Endodermal cell (in vitro differentiated cells): ENCODE measurements at regions not wholly inside any gene's neighbourhood (a gene's known extent, or its start where the extent isn't known, plus 50 kb on each side); places are given as distances from the start of the nearest gene placed in this dataset.

Experiments
- DNase-seq: peaks from one replicate; pipeline ENCODE4 v3.0.0-alpha.2; 2017
- H3K27ac ChIP-seq: 2 replicates; pipeline ENCODE4 v1.5.1; 2013; ENCODE audit warnings: mild to moderate bottlenecking, low read depth, low read length, moderate library complexity
- H3K27me3 ChIP-seq: 2 replicates; pipeline ENCODE4 v1.6.1; 2013; ENCODE audit warnings: mild to moderate bottlenecking, low read length, moderate library complexity; ENCODE audit not compliant: insufficient read depth, control insufficient read depth, poor library complexity, severe bottlenecking
- H3K36me3 ChIP-seq: 2 replicates; pipeline ENCODE4 v1.7.0; 2013; ENCODE audit warnings: mild to moderate bottlenecking, low read length, moderate library complexity; ENCODE audit not compliant: control insufficient read depth, insufficient read depth
- H3K4me1 ChIP-seq: one replicate; pipeline ENCODE4 v1.7.0; 2013; ENCODE audit warnings: low read length; ENCODE audit not compliant: control insufficient read depth, insufficient read depth
- H3K4me3 ChIP-seq: 2 replicates; pipeline ENCODE4 v1.5.1; 2013; ENCODE audit warnings: mild to moderate bottlenecking, low read length, moderate library complexity
- H3K9ac ChIP-seq: 2 replicates; pipeline ENCODE4 v1.6.1; 2013; ENCODE audit warnings: mild to moderate bottlenecking, low read length, moderate library complexity; ENCODE audit not compliant: poor library complexity, severe bottlenecking; ENCODE audit errors: extremely low read depth
- H3K9me3 ChIP-seq: 2 replicates; pipeline ENCODE4 v1.6.1; 2013; ENCODE audit warnings: mild to moderate bottlenecking, low read length, moderate library complexity; ENCODE audit not compliant: control insufficient read depth
- H3K27ac Mint-ChIP-seq: 2 replicates; pipeline ENCODE4 v1.8.0; 2020; ENCODE audit warnings: mixed read lengths
- H3K27me3 Mint-ChIP-seq: 2 replicates; pipeline ENCODE4 v1.8.0; 2021; ENCODE audit warnings: mild to moderate bottlenecking, mixed read lengths; ENCODE audit not compliant: insufficient read depth
- H3K36me3 Mint-ChIP-seq: 2 replicates; pipeline ENCODE4 v1.8.0; 2020; ENCODE audit warnings: low read depth, mixed read lengths
- H3K4me1 Mint-ChIP-seq: 2 replicates; pipeline ENCODE4 v1.8.0; 2020; ENCODE audit warnings: mixed read lengths
- H3K4me3 Mint-ChIP-seq: 2 replicates; pipeline ENCODE4 v1.8.0; 2020; ENCODE audit warnings: mild to moderate bottlenecking, moderate library complexity, mixed read lengths
- H3K9me3 Mint-ChIP-seq: 2 replicates; pipeline ENCODE4 v1.8.0; 2020; ENCODE audit warnings: mild to moderate bottlenecking, mixed read lengths
- CTCF ChIP-seq: fragments of 200-600 bp; sonication (generic); conservative IDR thresholded peaks from 2 replicates; pipeline ENCODE4 v1.5.0; 2021; ENCODE audit warnings: antibody characterized with exemption, mild to moderate bottlenecking
- WGBS, 2 experiments: methylation state at CpG; one replicate each; pipeline versions ENCODE4 v1.1.5 to v1.1.7; 2013; ENCODE audit warnings: missing lambda C conversion rate in 2 of 2, mixed read lengths in 1 of 2; ENCODE audit not compliant: insufficient coverage in 1 of 2, insufficient read length in 1 of 2; 5-methylcytosine and 5-hydroxymethylcytosine counted together

GRCh38 chr2:128403814-128404708 is 85.4 kb upstream of the HS6ST1 start:
- Mint-ChIP-seq H3K27ac (no peak overlapping the region), H3K36me3 (peaks cover 3% of the 10 kb centered on the region), H3K27me3 (peaks cover 30% of the 10 kb centered on the region), H3K4me1 (peaks cover 38% of the 10 kb centered on the region), H3K4me3 (no peak overlapping the region), H3K9me3 (peaks cover 2% of the 10 kb centered on the region)
- H3K9ac ChIP-seq, result no peak overlapping the region
- H3K9me3 ChIP-seq, result peaks cover 4% of the 10 kb centered on the region
- WGBS, 2 experiments, result 96 to 97% methylated on average over 4 to 5 of the region's 5 CpGs
- no peak for TF ChIP-seq CTCF
- H3K36me3 ChIP-seq, result no peaks in the 10 kb centered on the region
- peaks cover 11% of the 10 kb centered on the region for H3K4me1 ChIP-seq
- no peaks in the 10 kb centered on the region for H3K27me3 ChIP-seq
- peak; percentile 24 for DNase-seq
- no peak overlapping the region for H3K27ac ChIP-seq
- no peak overlapping the region for H3K4me3 ChIP-seq

- H3K4me3 ChIP-seq, result no peak overlapping the region
- H3K36me3 ChIP-seq, result no peaks in the 10 kb centered on the region
- no peak for TF ChIP-seq CTCF
- H3K27ac ChIP-seq, result no peak overlapping the region
- H3K9me3 ChIP-seq, result peaks cover 4% of the 10 kb centered on the region
- H3K4me1 ChIP-seq, result peaks cover 11% of the 10 kb centered on the region
- peaks cover 38% of the 10 kb centered on the region for H3K4me1 Mint-ChIP-seq
- peaks cover 3% of the 10 kb centered on the region for H3K36me3 Mint-ChIP-seq
- peaks cover 32% of the 10 kb centered on the region for H3K27me3 Mint-ChIP-seq
- peak; percentile 16 for DNase-seq
- peaks cover 2% of the 10 kb centered on the region for H3K9me3 Mint-ChIP-seq
- no peak overlapping the region for H3K27ac Mint-ChIP-seq
- H3K4me3 Mint-ChIP-seq, result no peak overlapping the region
- no peaks in the 10 kb centered on the region for H3K27me3 ChIP-seq
- WGBS, 2 experiments, result 93 to 94% methylated on average over 7 to 11 of the region's 11 CpGs
- no peak overlapping the region for H3K9ac ChIP-seq
Observed at GRCh38 chr2:128404709-128405466, 86.2 kb upstream of the HS6ST1 start.

- DNase-seq, result peak; percentile 20
Observed at GRCh38 chr2:128405467-128405900, 86.8 kb upstream of the HS6ST1 start.

More at GRCh38 chr2:128405467-128405900, 86.8 kb upstream of the HS6ST1 start:
- peaks cover 11% of the 10 kb centered on the region for H3K4me1 ChIP-seq
- peaks cover under 1% of the 10 kb centered on the region for H3K9me3 Mint-ChIP-seq
- H3K4me3 ChIP-seq, result no peak overlapping the region
- H3K36me3 ChIP-seq, result no peaks in the 10 kb centered on the region
- no peak overlapping the region for H3K27ac ChIP-seq
- no peak for TF ChIP-seq CTCF
- H3K9me3 ChIP-seq, result peaks cover 3% of the 10 kb centered on the region
- H3K27me3 ChIP-seq, result no peaks in the 10 kb centered on the region
- H3K4me3 Mint-ChIP-seq, result no peak overlapping the region
- H3K4me1 Mint-ChIP-seq, result peaks cover 38% of the 10 kb centered on the region
- H3K27me3 Mint-ChIP-seq, result peaks cover 31% of the 10 kb centered on the region
- H3K9ac ChIP-seq, result no peak overlapping the region
- H3K27ac Mint-ChIP-seq, result no peak overlapping the region
- WGBS, 2 experiments, result 72 to 76% methylated on average over 4 to 5 of the region's 5 CpGs
- H3K36me3 Mint-ChIP-seq, result peaks cover 2% of the 10 kb centered on the region
